AG04450 (cell line): ENCODE measurements at regions not wholly inside any gene's neighbourhood (a gene's known extent, or its start where the extent isn't known, plus 50 kb on each side); places are given as distances from the start of the nearest gene placed in this dataset.

Source experiments
- CTCF ChIA-PET: fragments of 300-600, 350-600 bp; formaldehyde crosslinking; extraction: SDS; loops from one replicate; lab custom pipeline; 2022; ENCODE audit warnings: antibody characterized with exemption, inconsistent platforms; lab: Charles Lee
- POLR2A ChIA-PET: fragments of 350-600 bp; formaldehyde crosslinking; extraction: SDS; loops from one replicate; lab custom pipeline; 2021; ENCODE audit warnings: antibody characterized with exemption, inconsistent platforms; lab: Yijun Ruan, JAX
- DNase-seq: peaks from one replicate; pipeline ENCODE4 v3.0.0-alpha.2; 2011; ENCODE audit warnings: low read depth, low spot score
- H3K27ac ChIP-seq: one replicate; pipeline ENCODE4 v1.5.1; 2012; ENCODE audit warnings: low read depth, low read length, control low read depth
- H3K27me3 ChIP-seq: one replicate; pipeline ENCODE4 v1.6.0; 2012; ENCODE audit warnings: low read length; ENCODE audit not compliant: control insufficient read depth, insufficient read depth
- H3K4me3 ChIP-seq: 2 replicates; pipeline ENCODE4 v1.5.1; 2011; ENCODE audit warnings: mild to moderate bottlenecking, low read depth, low read length, control low read depth
- H3K9me3 ChIP-seq: 2 replicates; pipeline ENCODE4 v1.5.1; 2012; ENCODE audit warnings: low read length; ENCODE audit not compliant: control insufficient read depth, insufficient read depth
- TF ChIP-seq, protein P1 (sequence below): IDR thresholded peaks from 2 replicates; pipeline ENCODE4 v1.5.1; 2011; ENCODE audit warnings: low read depth, low read length, control low read depth, inconsistent platforms

DNA sequence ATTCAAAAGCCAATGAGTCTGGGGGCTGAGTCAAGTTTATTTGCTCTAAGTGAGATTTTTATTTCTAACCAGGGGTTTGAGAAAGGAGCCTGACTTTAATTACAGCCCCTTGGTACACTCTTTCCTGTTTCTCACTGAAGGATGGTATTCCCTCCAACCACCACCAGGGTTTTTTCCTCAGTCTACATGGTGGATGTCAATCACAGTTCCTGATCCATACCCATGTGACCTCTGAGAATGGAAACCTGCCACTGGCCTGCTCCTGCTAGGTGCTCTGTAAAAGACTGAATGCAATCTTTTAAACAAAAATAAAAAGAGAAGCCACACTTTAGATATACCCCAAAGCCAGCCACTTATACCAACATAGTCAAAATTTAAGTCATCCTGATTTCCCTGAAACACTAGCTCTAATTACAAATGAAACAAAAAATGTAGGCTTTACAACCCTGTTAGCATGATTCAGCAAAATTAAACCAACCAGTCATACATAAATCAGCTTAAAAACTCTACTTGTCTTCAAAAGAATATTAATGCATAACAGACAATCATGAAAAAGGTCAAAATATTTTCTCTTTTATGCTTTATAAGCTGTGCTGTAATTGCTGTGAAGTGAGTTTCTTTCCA is 112.1 kb upstream of the NWD2 start:
- POLR2A ChIA-PET, result no interaction called here
- no peaks in the 10 kb centered on the region for H3K27me3 ChIP-seq
- no peak for DNase-seq
- CTCF ChIA-PET, result no interaction called here
- TF ChIP-seq, protein P1, sequence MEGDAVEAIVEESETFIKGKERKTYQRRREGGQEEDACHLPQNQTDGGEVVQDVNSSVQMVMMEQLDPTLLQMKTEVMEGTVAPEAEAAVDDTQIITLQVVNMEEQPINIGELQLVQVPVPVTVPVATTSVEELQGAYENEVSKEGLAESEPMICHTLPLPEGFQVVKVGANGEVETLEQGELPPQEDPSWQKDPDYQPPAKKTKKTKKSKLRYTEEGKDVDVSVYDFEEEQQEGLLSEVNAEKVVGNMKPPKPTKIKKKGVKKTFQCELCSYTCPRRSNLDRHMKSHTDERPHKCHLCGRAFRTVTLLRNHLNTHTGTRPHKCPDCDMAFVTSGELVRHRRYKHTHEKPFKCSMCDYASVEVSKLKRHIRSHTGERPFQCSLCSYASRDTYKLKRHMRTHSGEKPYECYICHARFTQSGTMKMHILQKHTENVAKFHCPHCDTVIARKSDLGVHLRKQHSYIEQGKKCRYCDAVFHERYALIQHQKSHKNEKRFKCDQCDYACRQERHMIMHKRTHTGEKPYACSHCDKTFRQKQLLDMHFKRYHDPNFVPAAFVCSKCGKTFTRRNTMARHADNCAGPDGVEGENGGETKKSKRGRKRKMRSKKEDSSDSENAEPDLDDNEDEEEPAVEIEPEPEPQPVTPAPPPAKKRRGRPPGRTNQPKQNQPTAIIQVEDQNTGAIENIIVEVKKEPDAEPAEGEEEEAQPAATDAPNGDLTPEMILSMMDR, result no peak
- peaks cover 8% of the 10 kb centered on the region for H3K9me3 ChIP-seq
- H3K27ac ChIP-seq, result no peak overlapping the region
- no peak overlapping the region for H3K4me3 ChIP-seq

DNA sequence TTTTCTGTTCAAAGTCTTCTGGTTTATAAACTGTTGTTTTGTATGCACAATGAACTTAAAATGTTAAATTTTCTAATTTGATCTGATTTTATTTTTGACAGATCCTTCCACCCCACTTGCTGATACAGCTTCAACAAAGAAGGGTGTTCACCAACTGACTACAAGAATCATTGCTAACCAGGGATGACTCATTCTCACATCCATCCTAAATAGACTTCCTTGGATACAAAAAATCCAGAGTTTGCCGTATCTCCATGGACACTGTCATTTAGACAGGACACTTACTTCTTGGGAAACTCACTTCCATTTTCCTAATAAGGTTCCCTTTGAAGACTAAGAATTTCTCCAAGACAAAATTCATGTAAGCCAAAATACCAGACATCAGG is 111.6 kb upstream of the NWD2 start:
- Histone ChIP-seq H3K9me3 (peaks cover 8% of the 10 kb centered on the region), H3K27ac (no peak overlapping the region), H3K27me3 (no peaks in the 10 kb centered on the region), H3K4me3 (no peak overlapping the region)
- TF ChIP-seq, protein P1, result no peak
- POLR2A ChIA-PET, result no interaction called here
- CTCF ChIA-PET, result no interaction called here
- DNase-seq, result no peak

- Histone ChIP-seq H3K4me3 (no peak overlapping the region), H3K27me3 (no peaks in the 10 kb centered on the region), H3K27ac (no peak overlapping the region), H3K9me3 (peaks cover 8% of the 10 kb centered on the region; the same call in 1 of the 2 replicates)
- POLR2A ChIA-PET, result no interaction called here
- DNase-seq, result no peak
- CTCF ChIA-PET, result no interaction called here
- TF ChIP-seq, protein P1, result no peak
Observed at GRCh38 chr4:37138019-37138653, 106.4 kb upstream of the NWD2 start.

GRCh38 chr4:37138789-37139188 is 105.8 kb upstream of the NWD2 start:
- no peak overlapping the region for H3K4me3 ChIP-seq
- no peaks in the 10 kb centered on the region for H3K27me3 ChIP-seq
- ChIA-PET CTCF (no interaction called here), POLR2A (no interaction called here)
- no peak for DNase-seq
- peaks cover 8% of the 10 kb centered on the region; the same call in 1 of the 2 replicates for H3K9me3 ChIP-seq
- TF ChIP-seq, protein P1, result no peak
- H3K27ac ChIP-seq, result no peak overlapping the region

- H3K27ac ChIP-seq, result no peak overlapping the region
- no peak for DNase-seq
- TF ChIP-seq, protein P1, result no peak
- H3K9me3 ChIP-seq, result no peaks in the 10 kb centered on the region
- no peaks in the 10 kb centered on the region for H3K27me3 ChIP-seq
- ChIA-PET CTCF (no interaction called here), POLR2A (no interaction called here)
- no peak overlapping the region for H3K4me3 ChIP-seq
Observed at GRCh38 chr4:37139987-37140386, 104.6 kb upstream of the NWD2 start.
